CD4-positive, alpha-beta T cell (primary cell): ENCODE measurements at regions not wholly inside any gene's neighbourhood (a gene's known extent, or its start where the extent isn't known, plus 50 kb on each side); places are given as distances from the start of the nearest gene placed in this dataset.

Experiments used
- ATAC-seq: fragments of 200-7000 bp; cut with Tn5 transposase; one replicate; pipeline ENCODE4 v1.10.0; 2022; ENCODE audit warnings: mild to moderate bottlenecking; ENCODE audit not compliant: poor library complexity
- CTCF ChIA-PET: fragments of 350-600 bp; sonication (Branson Sonifier 250); formaldehyde crosslinking; loops from one replicate; lab custom pipeline; 2021; ENCODE audit warnings: antibody characterized with exemption, inconsistent platforms; lab: Charles Lee
- POLR2A ChIA-PET: fragments of 350-600 bp; sonication (Branson Sonifier 250); formaldehyde crosslinking; loops from one replicate; lab custom pipeline; 2021; ENCODE audit warnings: antibody characterized with exemption, inconsistent platforms; lab: Charles Lee
- DNase-seq, 14 experiments: peaks; one replicate each; pipeline ENCODE4 v3.0.0-alpha.2; 2013 to 2020; ENCODE audit warnings: mixed read lengths in 2 of 14
- H3K27ac ChIP-seq, 2 donors: one replicate each; pipeline versions ENCODE4 v1.5.1 to v1.7.0; 2013; ENCODE audit warnings: low read length in 2 of 2, low read depth in 1 of 2, mild to moderate bottlenecking in 1 of 2
- H3K27me3 ChIP-seq, 2 experiments: 1 replicate in 1 of 2; 2 replicates in 1 of 2; pipeline versions ENCODE4 v1.6.1 to v1.7.0; 2013; ENCODE audit warnings: low read length in 2 of 2, control low read depth in 1 of 2, mild to moderate bottlenecking in 1 of 2, moderate library complexity in 1 of 2; ENCODE audit not compliant: insufficient read depth in 2 of 2, control insufficient read depth in 1 of 2
- H3K36me3 ChIP-seq: one replicate; pipeline ENCODE4 v1.6.1; 2013; ENCODE audit warnings: low read length, control low read depth; ENCODE audit not compliant: insufficient read depth
- H3K4me1 ChIP-seq: one replicate; pipeline ENCODE4 v1.6.1; 2013; ENCODE audit warnings: low read length, control low read depth; ENCODE audit not compliant: insufficient read depth
- H3K4me3 ChIP-seq: one replicate; pipeline ENCODE4 v1.5.1; 2013; ENCODE audit warnings: mild to moderate bottlenecking, low read length, moderate library complexity
- H3K9me3 ChIP-seq, 2 experiments: 1 replicate in 1 of 2; 2 replicates in 1 of 2; pipeline versions ENCODE4 v1.6.1 to v1.7.0; 2013; ENCODE audit warnings: low read length in 2 of 2, mild to moderate bottlenecking in 2 of 2, control low read depth in 1 of 2, moderate library complexity in 1 of 2; ENCODE audit not compliant: control insufficient read depth in 1 of 2, insufficient read depth in 1 of 2
- H3K27ac Mint-ChIP-seq: one replicate; pipeline ENCODE4 v1.8.0; 2020; ENCODE audit warnings: mixed read lengths
- H3K27me3 Mint-ChIP-seq: one replicate; pipeline ENCODE4 v1.8.0; 2021; ENCODE audit warnings: mixed read lengths
- H3K36me3 Mint-ChIP-seq: one replicate; pipeline ENCODE4 v1.8.0; 2021; ENCODE audit warnings: low read depth, mixed read lengths
- H3K4me1 Mint-ChIP-seq: one replicate; pipeline ENCODE4 v1.8.0; 2021; ENCODE audit warnings: low read depth, mixed read lengths
- H3K4me3 Mint-ChIP-seq: one replicate; pipeline ENCODE4 v1.8.0; 2020; ENCODE audit warnings: mild to moderate bottlenecking, mixed read lengths
- H3K9me3 Mint-ChIP-seq: one replicate; pipeline ENCODE4 v1.8.0; 2020; ENCODE audit warnings: mixed read lengths
- intact Hi-C, 2 experiments: fragments of 100-400 bp; cut with DNase I in 1 of 2; cut with micrococcal nuclease in 1 of 2; formaldehyde crosslinking; loops; one replicate each; pipeline versions ENCODE4 v1.15.1 to v1.9.0; 2023 to 2025; cut with DNase I, micrococcal nuclease
- TF ChIP-seq, protein P1 (sequence below): fragments of 200-600 bp; IDR thresholded peaks from one replicate; pipeline ENCODE4 v1.8.0; 2022; ENCODE audit warnings: antibody characterized with exemption, mild to moderate bottlenecking

DNA sequence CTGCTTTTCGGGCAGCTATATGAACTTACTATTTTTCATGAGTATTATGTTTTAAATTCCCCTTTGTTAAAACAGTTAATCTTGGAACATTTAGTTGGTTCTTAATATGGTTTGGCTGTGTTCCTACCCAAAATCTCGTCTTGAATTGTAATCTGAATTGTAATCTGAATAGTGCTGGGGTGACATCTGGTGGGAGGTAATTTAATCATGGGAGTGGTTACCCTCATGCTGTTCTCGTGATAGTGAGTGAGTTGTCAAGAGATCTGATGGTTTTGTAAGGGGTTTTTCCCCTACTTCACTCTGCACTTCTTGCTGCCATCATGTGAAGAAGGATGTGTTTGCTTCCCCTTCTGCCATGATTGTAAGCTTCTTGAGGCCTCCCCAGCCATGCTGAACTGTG is 305.4 kb upstream of the MAP3K7 start:
- Histone ChIP-seq H3K27me3 (no peaks in the 10 kb centered on the region), H3K9me3 (no peaks in the 10 kb centered on the region), H3K4me3 (no peak overlapping the region), H3K27ac (no peak overlapping the region), H3K4me1 (no peaks in the 10 kb centered on the region), H3K36me3 (no peaks in the 10 kb centered on the region)
- intact Hi-C loops: no loop called here
- no peaks in the 10 kb centered on the region for H3K9me3 Mint-ChIP-seq
- ATAC-seq (no peak), DNase-seq (no peak)
- TF ChIP-seq, protein P1, sequence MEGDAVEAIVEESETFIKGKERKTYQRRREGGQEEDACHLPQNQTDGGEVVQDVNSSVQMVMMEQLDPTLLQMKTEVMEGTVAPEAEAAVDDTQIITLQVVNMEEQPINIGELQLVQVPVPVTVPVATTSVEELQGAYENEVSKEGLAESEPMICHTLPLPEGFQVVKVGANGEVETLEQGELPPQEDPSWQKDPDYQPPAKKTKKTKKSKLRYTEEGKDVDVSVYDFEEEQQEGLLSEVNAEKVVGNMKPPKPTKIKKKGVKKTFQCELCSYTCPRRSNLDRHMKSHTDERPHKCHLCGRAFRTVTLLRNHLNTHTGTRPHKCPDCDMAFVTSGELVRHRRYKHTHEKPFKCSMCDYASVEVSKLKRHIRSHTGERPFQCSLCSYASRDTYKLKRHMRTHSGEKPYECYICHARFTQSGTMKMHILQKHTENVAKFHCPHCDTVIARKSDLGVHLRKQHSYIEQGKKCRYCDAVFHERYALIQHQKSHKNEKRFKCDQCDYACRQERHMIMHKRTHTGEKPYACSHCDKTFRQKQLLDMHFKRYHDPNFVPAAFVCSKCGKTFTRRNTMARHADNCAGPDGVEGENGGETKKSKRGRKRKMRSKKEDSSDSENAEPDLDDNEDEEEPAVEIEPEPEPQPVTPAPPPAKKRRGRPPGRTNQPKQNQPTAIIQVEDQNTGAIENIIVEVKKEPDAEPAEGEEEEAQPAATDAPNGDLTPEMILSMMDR: no peak
- H3K4me3 Mint-ChIP-seq: no peak overlapping the region
- no peak overlapping the region for H3K27ac Mint-ChIP-seq
- H3K27me3 Mint-ChIP-seq: peaks cover 20% of the 10 kb centered on the region
- H3K4me1 Mint-ChIP-seq: no peaks in the 10 kb centered on the region
- H3K36me3 Mint-ChIP-seq: no peaks in the 10 kb centered on the region
- CTCF ChIA-PET: no interaction called here
- POLR2A ChIA-PET: no interaction called here

DNA sequence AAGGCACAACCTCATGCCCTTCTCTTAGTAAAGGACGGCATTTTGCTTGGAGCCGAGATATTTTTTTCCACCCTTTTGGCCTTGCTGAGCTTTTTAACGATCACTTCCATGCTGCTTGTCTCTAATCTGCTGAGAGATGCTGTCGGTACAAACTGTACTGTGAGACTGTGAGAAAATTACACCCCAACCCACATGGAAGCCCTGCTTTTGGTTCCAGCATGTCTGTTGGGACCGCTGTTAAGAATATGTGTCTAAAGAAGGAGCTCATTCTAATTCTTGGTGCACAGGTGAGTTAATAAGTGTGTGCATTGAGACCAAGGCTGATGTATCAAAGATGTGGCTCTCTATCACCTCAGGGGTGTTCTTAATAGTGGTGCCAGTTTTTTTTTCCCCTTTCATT is 304.5 kb upstream of the MAP3K7 start:
- Mint-ChIP-seq H3K4me1 (no peaks in the 10 kb centered on the region), H3K36me3 (no peaks in the 10 kb centered on the region), H3K27me3 (peaks cover 17% of the 10 kb centered on the region), H3K9me3 (no peaks in the 10 kb centered on the region), H3K4me3 (no peak overlapping the region), H3K27ac (no peak overlapping the region)
- no peak overlapping the region for H3K27ac ChIP-seq
- ChIA-PET CTCF (no interaction called here), POLR2A (no interaction called here)
- H3K4me1 ChIP-seq: no peaks in the 10 kb centered on the region
- TF ChIP-seq, protein P1: no peak
- ATAC-seq (no peak), DNase-seq (no peak)
- no peaks in the 10 kb centered on the region for H3K36me3 ChIP-seq
- H3K27me3 ChIP-seq: no peaks in the 10 kb centered on the region
- H3K9me3 ChIP-seq: no peaks in the 10 kb centered on the region
- H3K4me3 ChIP-seq: no peak overlapping the region
- intact Hi-C loops: no loop called here

DNA sequence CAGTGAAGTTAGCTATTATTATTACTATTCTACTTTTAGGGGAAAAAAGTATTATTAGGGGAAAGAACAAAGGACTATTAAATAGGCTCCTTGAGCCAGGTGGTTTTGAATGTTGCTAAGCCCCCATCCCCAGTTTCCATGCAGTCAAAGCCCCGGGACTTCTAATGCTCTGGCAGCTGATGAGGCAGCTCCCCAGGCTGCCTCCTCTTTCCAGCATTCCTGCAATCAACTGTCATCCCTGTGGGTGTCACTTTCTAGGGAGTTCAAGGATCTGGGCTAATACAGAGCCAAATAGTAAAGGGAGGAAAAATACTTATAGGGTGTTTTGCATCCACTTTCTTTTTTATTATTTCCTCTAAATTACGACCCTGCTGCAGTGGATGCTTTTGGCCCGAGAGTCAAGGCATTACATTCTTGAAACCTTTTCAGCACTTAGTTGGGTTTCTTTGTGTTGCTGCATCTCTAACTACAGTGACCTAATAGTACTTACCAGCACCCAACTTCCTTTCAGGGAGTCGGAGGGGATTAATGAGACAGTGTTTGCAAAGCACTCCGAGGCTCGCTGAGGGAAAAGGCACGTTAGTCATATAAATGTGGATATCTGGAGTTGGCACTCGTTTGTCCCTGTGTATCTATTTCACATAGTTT is 303.9 kb upstream of the MAP3K7 start:
- Histone ChIP-seq H3K27ac (no peak overlapping the region), H3K27me3 (no peaks in the 10 kb centered on the region), H3K36me3 (no peaks in the 10 kb centered on the region), H3K9me3 (no peaks in the 10 kb centered on the region), H3K4me3 (no peak overlapping the region), H3K4me1 (no peaks in the 10 kb centered on the region)
- ChIA-PET CTCF (no interaction called here), POLR2A (no interaction called here)
- no peaks in the 10 kb centered on the region for H3K4me1 Mint-ChIP-seq
- no peak for ATAC-seq
- TF ChIP-seq, protein P1: no peak
- H3K9me3 Mint-ChIP-seq: no peaks in the 10 kb centered on the region
- H3K27me3 Mint-ChIP-seq: peaks cover 15% of the 10 kb centered on the region
- no peak overlapping the region for H3K27ac Mint-ChIP-seq
- DNase-seq: no peak
- no peaks in the 10 kb centered on the region for H3K36me3 Mint-ChIP-seq
- intact Hi-C loops: no loop called here
- H3K4me3 Mint-ChIP-seq: no peak overlapping the region
